GM18951 (cell line): ENCODE measurements at regions not wholly inside any gene's neighbourhood (a gene's known extent, or its start where the extent isn't known, plus 50 kb on each side); places are given as distances from the start of the nearest gene placed in this dataset.

Source experiments
- POLR2A ChIP-seq: IDR thresholded peaks from 4 replicates; pipeline ENCODE4 v1.6.1; 2011; ENCODE audit warnings: mild to moderate bottlenecking; ENCODE audit not compliant: insufficient read length, insufficient read depth; ENCODE audit errors: extremely low read depth
- in situ Hi-C: fragments of 300-500 bp; cut with MboI; formaldehyde crosslinking; loops from one replicate; pipeline ENCODE4 v1.12.0; 2022; ENCODE audit warnings: low sequenced_read_pairs, mixed read lengths, inconsistent platforms; ENCODE audit not compliant: unreplicated experiment

DNA sequence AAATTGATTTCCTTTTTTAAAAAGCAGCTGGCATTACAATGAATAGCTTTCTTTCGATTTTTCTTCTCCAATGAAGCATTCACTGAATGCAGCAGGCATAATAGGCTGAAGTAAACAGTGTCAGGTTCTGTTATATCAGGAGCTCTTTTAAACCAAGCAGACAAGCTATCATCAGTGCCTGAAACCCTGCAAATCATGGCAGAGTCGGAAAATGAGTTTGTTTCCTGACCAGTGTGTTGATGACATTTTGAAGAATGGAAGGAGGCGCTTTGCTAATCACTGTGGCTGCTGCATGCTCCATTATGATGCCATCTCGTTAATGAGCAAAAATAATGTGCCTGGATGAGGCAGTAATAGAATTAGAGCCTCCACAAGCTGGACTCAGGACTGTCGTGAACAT lies 284.5 kb downstream of the ZNF608 start:
- TF ChIP-seq POLR2A, result no peak
- in situ Hi-C loops, result no loop called here

DNA sequence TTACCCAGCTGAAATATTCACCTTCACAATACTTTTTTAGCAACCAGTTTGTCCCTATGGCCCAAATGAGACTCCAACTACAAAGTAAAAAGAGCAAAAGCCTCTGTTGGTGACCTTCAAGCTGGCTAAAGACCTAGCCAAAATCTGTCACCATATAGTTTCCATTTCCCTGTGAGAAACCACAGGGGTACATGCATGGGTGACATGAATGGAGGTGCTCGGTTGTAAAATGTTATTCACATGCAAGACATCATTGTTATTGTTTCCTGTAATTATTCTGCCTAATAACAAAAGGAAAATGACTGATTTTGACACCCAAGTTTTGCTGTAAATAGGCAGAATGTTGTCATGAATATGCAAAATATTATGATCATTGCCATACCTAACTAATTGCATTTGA lies 285.3 kb downstream of the ZNF608 start:
- TF ChIP-seq POLR2A, result no peak
- in situ Hi-C loops, result no loop called here

DNA sequence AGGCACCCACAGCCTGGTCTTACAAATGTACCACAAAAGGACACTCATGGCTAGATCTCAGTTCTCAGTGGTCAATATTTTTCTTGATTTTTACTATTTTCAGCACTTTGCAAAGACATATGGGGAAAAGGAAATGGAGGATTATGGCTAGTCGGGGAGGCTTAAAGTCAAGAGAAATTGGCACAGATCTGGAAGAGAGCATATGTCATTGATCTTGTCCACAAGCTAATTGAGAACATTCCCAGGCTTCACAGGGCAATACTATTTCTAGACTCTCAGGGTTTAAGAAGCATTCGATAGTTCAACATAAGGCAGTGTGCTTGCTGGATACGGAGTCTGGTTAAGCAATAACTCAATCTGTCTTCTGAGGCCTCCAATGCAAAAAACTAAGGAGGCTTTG lies 285.8 kb downstream of the ZNF608 start:
- no peak for TF ChIP-seq POLR2A
- in situ Hi-C loops, result no loop called here

DNA sequence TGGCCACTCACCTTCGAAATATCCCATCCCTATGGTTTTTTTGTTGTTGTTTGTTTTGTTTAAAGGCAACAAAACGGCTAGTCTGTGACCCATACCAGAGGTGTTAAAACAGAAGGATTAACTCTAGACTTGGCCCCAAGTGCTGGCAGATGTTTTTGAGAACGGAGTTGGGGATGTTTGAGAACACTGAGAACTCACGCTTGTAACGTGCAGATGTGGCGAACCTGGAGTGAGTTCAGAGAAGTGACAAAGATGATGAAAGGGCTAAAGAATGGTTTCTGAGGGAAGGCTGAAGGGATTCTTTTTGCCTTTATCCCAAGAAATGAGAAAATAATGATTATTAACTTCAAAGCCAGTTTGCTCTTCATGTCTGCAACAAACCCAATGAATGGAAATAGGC lies 286.5 kb downstream of the ZNF608 start:
- TF ChIP-seq POLR2A, result no peak
- in situ Hi-C loops, result no loop called here

DNA sequence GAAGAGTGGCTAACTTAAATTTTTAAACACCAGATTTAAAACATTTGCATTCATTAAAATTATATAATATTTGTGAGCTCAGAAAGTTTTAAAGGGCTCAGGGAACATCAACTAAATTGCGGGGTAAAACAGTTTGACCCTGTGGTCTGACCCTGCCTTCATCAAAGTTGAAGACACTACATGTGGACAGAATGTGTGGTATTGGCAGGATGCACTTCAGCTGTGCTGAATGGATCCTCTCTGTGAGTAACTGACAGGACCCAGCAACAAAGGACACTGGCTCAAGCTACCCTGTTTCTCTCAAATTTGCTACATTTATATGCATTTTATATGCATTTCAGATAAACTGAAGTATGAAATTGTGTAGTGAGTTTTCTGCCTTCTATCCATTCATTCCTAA lies 288.5 kb downstream of the ZNF608 start:
- in situ Hi-C loops, result no loop called here
- no peak for TF ChIP-seq POLR2A

DNA sequence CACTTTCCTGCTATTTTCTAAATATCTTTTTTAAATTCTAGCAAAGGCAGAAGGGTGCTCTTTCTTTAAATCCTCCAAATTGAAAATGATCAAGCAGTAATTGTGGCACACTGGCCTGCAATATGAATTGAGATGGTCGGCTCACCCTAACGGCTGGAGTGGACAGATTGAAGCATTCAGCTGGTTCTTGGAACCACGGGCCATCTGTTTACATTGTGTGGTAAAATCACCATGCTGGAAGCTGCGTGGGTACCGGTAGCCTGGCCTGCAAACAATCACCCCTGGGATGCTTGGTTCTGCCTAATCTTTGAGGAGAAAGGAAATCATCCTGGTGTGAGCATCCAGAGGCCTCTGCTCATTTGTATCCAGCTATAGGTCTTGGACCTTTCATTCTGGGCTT lies 289.3 kb downstream of the ZNF608 start:
- in situ Hi-C loops, result no loop called here
- TF ChIP-seq POLR2A, result no peak

DNA sequence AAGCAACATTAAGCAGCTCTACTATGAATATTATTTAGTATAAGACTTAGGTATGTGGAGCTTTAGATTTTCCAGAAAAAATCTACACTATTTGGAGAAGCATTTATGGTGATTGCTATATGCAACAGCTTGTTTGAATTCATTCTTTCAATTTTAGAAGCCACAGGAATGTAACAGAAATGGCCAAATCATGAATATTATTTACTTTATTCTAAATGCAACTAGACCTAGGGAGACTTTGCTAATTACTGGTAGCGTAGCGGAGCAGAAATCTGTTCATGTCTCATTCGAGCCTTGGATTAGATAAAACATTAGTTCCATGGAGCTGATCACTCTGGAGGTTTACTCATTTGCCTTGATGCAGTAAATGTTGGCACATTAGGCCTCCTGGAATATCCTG lies 290.2 kb downstream of the ZNF608 start:
- no peak for TF ChIP-seq POLR2A
- in situ Hi-C loops, result no loop called here

DNA sequence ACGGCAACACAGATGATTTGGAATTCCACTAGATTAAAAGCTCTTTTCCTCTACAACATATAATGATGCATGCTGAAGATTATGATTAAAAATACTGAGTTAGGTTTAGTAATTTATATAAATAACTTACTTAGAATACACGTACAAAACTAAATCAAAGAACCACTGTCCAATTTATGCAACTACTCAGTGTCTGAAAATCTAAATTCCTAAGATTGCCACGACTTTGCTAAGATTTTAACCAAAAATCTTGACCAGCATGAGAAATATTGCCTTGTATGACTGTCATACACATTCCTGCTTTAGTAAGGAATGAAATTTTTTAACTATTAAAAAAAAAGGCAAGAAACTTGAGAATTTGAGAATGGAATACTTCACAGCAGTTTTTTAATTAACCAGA lies 292.4 kb downstream of the ZNF608 start:
- in situ Hi-C loops, result no loop called here
- TF ChIP-seq POLR2A, result no peak

DNA sequence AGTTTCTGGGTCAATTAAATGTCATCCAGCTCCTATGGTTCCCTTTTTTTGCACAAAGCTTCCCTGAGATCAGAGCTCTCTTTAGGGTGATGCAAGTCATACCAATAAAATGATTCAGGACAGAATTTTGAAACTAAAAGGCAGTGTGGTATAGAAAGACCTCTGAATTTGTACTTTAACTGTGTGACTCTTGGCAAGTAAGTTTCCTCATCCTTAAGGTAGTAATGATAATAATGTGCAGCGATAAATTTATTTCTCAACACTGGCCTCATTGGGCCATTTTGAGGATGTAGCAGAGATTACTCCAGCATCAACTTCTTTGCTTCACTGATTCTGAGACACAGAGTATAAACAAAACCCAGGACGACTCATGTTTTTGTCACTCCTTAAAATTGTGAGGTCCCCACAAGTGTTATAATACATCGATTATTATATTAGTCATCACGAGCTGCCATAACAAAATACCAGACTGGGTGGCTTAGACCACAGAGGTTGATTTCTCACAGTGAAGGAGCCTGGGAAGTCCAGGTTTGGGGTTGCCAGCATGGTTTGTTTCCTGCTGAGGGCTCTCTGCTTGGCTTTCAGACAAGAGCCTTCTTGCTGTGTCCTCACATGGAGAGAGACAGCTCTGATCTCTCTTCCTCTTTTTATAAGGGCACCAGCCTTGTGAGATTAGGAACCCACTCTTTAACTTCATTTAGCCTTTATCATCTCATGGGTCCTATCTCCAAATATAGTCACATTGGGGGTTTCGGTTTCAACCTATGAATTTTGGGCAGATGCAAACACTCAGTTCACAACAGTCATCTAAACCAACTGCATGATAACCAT lies 293.0 kb downstream of the ZNF608 start:
- in situ Hi-C loops, result no loop called here
- TF ChIP-seq POLR2A, result no peak

DNA sequence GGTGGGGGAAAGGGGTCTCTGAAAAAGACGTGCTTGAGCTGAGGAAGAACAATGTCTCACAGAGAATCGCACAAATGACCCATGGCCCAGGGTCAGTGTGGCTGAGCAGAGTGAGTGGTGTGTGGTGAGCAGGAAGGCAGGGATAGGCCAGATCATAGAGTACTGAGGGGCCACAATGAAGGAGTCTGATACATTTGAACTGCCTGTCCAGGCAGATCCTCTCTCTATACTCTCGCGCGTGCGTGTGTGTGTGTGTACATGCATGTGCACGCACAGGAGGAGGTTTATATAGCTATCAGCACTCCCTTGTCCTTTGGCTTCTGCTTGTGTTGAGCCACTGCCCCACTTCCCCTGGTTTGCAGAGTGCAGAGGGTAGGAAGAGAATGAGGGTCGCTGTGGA lies 294.0 kb downstream of the ZNF608 start:
- TF ChIP-seq POLR2A, result no peak

DNA sequence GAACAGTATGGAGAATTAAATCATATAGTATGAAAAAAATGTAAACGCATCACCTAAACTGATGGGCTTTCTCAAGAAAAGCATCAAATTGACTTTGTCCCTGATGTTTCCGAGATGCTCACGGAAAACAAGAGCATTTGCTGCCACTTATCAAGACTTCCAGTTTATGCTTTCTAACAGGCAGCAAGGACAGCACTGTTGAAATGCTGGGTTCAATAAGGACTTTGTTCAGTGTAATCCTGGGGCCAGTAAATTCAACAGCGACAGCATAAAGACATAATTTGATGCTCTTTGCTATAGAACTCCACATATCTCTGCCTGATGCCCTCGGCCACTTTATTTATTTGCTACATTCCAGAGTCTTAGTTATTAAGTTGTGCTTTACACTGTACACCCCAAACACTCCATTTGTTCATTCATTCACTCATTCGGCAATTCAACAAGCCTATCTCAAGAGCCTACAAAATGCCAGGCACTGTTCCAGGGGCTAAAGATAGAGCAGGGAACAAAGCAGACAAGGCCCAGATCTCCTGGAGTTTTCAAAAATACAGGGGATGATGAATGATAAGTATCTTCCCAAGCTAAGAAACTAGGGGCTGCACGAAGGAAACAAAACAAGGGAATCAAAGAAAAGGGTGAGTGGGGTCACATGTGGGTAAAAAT lies 294.6 kb downstream of the ZNF608 start:
- no peak for TF ChIP-seq POLR2A

More for the DNA sequence above, 294.0 kb downstream of the ZNF608 start:
- in situ Hi-C loops, result no loop called here

DNA sequence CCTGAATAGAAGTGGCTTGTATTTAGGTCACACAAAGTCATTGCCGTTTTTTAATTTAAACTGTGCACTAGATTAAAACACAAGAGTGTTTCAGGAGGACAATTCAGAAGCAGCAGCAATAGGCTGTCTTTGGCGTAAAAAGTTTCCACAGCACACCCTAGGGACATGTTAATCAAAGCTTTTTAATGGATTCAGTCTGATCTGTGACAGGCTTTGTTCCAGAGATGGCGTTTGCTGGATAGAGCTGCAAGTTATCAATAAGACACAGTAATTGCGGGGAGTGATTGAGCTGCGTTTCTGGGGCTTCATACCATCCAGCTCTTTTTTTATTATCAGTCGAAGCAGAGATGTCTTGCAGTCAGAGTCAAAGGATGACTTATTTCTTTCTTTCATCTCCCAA lies 300.3 kb downstream of the ZNF608 start:
- in situ Hi-C loops, result no loop called here
- no peak for TF ChIP-seq POLR2A

More for the DNA sequence above, 294.6 kb downstream of the ZNF608 start:
- in situ Hi-C loops, result no loop called here

DNA sequence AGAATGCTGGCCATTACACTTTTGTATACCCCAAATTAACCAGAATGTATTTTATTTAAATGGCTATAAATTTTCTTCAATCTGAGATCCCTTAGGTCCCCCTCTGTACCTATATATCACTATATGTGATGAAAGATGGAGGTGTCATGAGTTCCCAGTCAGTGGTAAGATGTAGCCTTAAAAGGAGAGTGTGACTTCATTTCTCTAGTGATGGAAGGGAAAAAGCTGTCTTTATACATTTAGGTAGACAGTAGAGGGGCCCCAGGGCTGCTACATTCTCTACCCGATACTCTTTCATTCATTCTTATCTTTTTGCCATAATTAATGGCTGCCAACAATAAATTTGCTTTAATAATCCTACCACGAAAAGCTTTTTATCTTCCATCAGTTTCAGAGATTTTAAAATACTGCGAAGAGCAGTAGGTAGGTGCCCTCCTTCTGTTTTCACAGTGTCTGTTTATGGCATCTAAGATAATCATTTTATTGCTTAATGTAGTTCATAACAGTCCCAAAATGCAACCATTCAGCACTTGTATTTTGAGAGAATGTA lies 301.3 kb downstream of the ZNF608 start:
- no peak for TF ChIP-seq POLR2A
- in situ Hi-C loops, result no loop called here
